ENCODE measurements at regions not wholly inside any gene's neighbourhood (a gene's known extent, or its start where the extent isn't known, plus 50 kb on each side); places are given as distances from the start of the nearest gene placed in this dataset.

DNA sequence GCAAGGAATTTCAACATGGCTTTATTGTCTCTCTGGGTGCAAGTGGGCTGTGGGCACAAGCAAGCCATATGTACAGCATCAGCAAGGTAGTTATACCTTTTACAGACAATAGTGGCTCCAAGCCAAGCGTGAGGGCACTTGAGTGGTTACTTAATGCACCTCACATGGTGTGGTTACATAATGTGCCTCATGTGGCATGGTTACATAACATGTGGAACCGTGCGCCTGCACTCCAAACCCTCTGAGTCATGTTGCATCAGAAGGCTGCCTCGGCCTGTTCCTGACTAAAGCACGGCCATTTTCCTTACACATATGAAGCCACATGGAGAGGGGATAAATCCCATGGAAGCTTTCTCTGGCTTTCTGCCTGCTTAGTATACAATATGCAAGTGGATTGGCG lies 150.9 kb downstream of the OSTF1 start:
- Histone ChIP-seq H3K9me3 (ENCODE audit: control insufficient read depth in 1 of 2, insufficient read depth in 1 of 2, low read length in 2 of 2) (peaks cover 4 to 10% of the 10 kb centered on the region in 2 experiments), H3K27me3 (ENCODE audit: control insufficient read depth in 1 of 2, insufficient read depth in 2 of 2, low read length in 2 of 2) (no peaks in the 10 kb centered on the region), H3K36me3 (ENCODE audit: insufficient read depth, low read length) (no peaks in the 10 kb centered on the region), H3K4me1 (ENCODE audit: insufficient read depth, low read length) (peaks cover 3% of the 10 kb centered on the region), H3K4me3 (ENCODE audit: low read length) (no peak overlapping the region), H3K27ac (ENCODE audit: low read depth in 1 of 2, low read length in 2 of 2) (no peak overlapping the region)
- intact Hi-C loops (cut with DNase I, micrococcal nuclease) = loop anchor here (2.0 to 5.0 kb wide), 2 partner anchors 38 to 237 kb away; no protein-coding TSS in a partner anchor
- Mint-ChIP-seq H3K36me3 (ENCODE audit: low read depth) (no peaks in the 10 kb centered on the region), H3K4me3 (no peak overlapping the region), H3K27ac (no peak overlapping the region), H3K4me1 (ENCODE audit: low read depth) (no peaks in the 10 kb centered on the region), H3K9me3 (no peaks in the 10 kb centered on the region), H3K27me3 (no peaks in the 10 kb centered on the region)
- ATAC-seq (ENCODE audit: poor library complexity) (no peak), DNase-seq (peak in 3 of 14 experiments; percentile 3 to 40 (median 34))
- ChIA-PET POLR2A (no interaction called here), CTCF (interaction anchor here (1.2 kb wide), 1 partner anchor 10 kb away, joined by 3 read pairs; no protein-coding TSS in a partner anchor)
- TF ChIP-seq, protein P1, sequence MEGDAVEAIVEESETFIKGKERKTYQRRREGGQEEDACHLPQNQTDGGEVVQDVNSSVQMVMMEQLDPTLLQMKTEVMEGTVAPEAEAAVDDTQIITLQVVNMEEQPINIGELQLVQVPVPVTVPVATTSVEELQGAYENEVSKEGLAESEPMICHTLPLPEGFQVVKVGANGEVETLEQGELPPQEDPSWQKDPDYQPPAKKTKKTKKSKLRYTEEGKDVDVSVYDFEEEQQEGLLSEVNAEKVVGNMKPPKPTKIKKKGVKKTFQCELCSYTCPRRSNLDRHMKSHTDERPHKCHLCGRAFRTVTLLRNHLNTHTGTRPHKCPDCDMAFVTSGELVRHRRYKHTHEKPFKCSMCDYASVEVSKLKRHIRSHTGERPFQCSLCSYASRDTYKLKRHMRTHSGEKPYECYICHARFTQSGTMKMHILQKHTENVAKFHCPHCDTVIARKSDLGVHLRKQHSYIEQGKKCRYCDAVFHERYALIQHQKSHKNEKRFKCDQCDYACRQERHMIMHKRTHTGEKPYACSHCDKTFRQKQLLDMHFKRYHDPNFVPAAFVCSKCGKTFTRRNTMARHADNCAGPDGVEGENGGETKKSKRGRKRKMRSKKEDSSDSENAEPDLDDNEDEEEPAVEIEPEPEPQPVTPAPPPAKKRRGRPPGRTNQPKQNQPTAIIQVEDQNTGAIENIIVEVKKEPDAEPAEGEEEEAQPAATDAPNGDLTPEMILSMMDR (IDR thresholded peaks at IDR 0.05) = no peak

DNA sequence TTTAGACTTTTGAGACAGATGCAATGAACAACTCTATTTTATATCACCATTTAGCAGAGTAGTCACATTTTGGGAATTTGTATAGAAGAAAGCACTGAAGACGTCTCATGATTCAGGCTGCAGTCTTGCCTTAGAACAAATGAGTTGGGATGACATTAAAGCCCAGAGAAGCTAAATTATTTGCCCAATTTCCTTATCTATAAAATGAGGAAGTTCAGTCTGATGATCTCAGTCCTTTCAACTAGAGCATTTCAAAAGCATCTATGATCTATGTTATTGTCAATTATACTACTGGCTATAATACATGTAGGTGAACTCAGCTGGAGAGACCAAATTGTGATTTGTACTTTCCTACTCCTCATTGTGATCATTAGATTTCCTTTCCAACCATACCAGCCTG lies 154.1 kb downstream of the OSTF1 start:
- DNase-seq (no peak), ATAC-seq (ENCODE audit: poor library complexity) (no peak)
- Histone ChIP-seq H3K36me3 (ENCODE audit: insufficient read depth, low read length) (no peaks in the 10 kb centered on the region), H3K27me3 (ENCODE audit: control insufficient read depth in 1 of 2, insufficient read depth in 2 of 2, low read length in 2 of 2) (no peaks in the 10 kb centered on the region), H3K27ac (ENCODE audit: low read depth in 1 of 2, low read length in 2 of 2) (no peak overlapping the region), H3K4me3 (ENCODE audit: low read length) (no peak overlapping the region), H3K4me1 (ENCODE audit: insufficient read depth, low read length) (peaks cover 3% of the 10 kb centered on the region), H3K9me3 (ENCODE audit: control insufficient read depth in 1 of 2, insufficient read depth in 1 of 2, low read length in 2 of 2) (peaks cover 0 to 6% of the 10 kb centered on the region in 2 experiments)
- CTCF ChIA-PET = no interaction called here
- Mint-ChIP-seq H3K4me1 (ENCODE audit: low read depth) (no peaks in the 10 kb centered on the region), H3K27me3 (no peaks in the 10 kb centered on the region), H3K9me3 (peaks cover 3% of the 10 kb centered on the region), H3K4me3 (no peak overlapping the region), H3K27ac (no peak overlapping the region), H3K36me3 (ENCODE audit: low read depth) (peaks cover 5% of the 10 kb centered on the region)
- POLR2A ChIA-PET = no interaction called here
- intact Hi-C loops (cut with DNase I, micrococcal nuclease) = no loop called here
- TF ChIP-seq, protein P1 (IDR thresholded peaks at IDR 0.05) = no peak

DNA sequence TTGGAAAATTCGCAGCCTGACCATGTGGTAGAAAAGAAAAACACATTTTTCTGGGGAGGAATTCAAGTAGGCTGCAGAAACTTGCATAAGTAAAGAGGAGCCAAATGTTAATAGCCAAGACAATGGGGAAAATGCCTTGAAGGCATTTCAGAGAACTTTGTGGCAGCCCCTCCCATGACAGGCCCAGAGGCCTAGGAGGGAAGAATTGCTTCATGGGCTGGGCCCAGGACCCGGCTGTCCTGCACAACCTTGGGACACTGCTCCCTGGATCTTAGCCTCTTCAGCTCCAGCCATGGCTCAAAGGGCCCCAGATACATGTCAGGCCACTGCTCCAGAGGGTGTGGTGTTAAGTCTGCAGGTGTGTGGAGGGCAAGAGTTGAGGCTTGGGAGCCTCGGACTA lies 158.6 kb downstream of the OSTF1 start:
- Histone ChIP-seq H3K27me3 (ENCODE audit: control insufficient read depth in 1 of 2, insufficient read depth in 2 of 2, low read length in 2 of 2) (no peaks in the 10 kb centered on the region), H3K36me3 (ENCODE audit: insufficient read depth, low read length) (no peaks in the 10 kb centered on the region), H3K4me3 (ENCODE audit: low read length) (no peak overlapping the region), H3K9me3 (ENCODE audit: control insufficient read depth in 1 of 2, insufficient read depth in 1 of 2, low read length in 2 of 2) (peaks cover 10 to 13% of the 10 kb centered on the region in 2 experiments), H3K4me1 (ENCODE audit: insufficient read depth, low read length) (no peaks in the 10 kb centered on the region), H3K27ac (ENCODE audit: low read depth in 1 of 2, low read length in 2 of 2) (no peak overlapping the region)
- Mint-ChIP-seq H3K27ac (no peak overlapping the region), H3K4me1 (ENCODE audit: low read depth) (no peaks in the 10 kb centered on the region), H3K27me3 (no peaks in the 10 kb centered on the region), H3K36me3 (ENCODE audit: low read depth) (peaks cover 41% of the 10 kb centered on the region), H3K9me3 (peaks cover 21% of the 10 kb centered on the region), H3K4me3 (no peak overlapping the region)
- intact Hi-C loops (cut with DNase I, micrococcal nuclease) = no loop called here
- CTCF ChIA-PET = no interaction called here
- ATAC-seq (ENCODE audit: poor library complexity) (no peak), DNase-seq (no peak)
- POLR2A ChIA-PET = no interaction called here
- TF ChIP-seq, protein P1 (IDR thresholded peaks at IDR 0.05) = no peak

All from CD4-positive, alpha-beta T cell (primary cell).